Globus pallidus (tissue), 1 donor: ENCODE measurements at regions not wholly inside any gene's neighbourhood (a gene's known extent, or its start where the extent isn't known, plus 50 kb on each side); places are given as distances from the start of the nearest gene placed in this dataset.
A peak's percentile ranks its signal among the peaks of the same experiment; 100 is the strongest.
"Not testable (repeated sequence)": the region's sequence is repeated elsewhere in the genome, so short reads cannot be mapped to it uniquely, and the experiment has no call there.

ENCODE experiments used
- DNase-seq: peaks from one replicate; pipeline ENCODE4 v3.0.0-alpha.2; 2015; ENCODE audit warnings: low spot score

DNA sequence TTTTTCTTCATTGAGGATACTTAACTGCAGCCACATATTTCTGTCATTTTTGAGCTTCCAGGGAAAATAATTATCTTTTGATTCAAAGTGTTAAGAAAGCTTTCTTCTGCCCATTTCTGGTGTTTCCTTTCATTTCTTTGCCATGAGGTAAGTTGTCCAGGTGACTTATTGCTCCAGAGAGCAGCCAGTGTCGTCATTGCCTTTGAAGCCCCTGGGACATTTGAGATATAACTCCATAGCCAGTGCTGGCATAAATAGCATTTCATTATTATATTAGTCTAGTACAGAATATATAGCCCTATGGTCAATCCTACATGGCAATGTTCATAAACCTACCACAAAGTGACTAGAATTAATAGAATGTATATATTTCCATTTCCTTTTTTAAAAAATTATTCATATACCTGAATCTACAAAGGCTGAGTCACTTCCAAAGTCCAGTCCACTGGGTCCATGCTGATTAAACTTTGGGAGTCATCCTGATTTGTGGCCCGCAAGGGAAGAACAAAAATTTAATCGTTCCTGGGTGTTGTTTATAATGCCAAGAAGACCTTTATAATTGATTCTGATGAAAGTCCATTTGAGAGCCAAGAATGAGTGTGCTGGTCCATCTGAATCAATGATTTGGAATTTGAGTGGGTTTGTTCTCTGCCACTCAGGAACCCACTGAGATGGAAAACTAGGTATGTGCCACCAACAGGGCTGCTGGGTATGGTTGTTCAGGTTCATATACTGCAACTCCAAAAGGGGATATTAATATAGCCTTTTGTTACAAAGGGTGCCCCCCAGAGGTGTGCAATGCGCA lies 221.8 kb upstream of the PLXNA2 start:
- no peak for DNase-seq

DNA sequence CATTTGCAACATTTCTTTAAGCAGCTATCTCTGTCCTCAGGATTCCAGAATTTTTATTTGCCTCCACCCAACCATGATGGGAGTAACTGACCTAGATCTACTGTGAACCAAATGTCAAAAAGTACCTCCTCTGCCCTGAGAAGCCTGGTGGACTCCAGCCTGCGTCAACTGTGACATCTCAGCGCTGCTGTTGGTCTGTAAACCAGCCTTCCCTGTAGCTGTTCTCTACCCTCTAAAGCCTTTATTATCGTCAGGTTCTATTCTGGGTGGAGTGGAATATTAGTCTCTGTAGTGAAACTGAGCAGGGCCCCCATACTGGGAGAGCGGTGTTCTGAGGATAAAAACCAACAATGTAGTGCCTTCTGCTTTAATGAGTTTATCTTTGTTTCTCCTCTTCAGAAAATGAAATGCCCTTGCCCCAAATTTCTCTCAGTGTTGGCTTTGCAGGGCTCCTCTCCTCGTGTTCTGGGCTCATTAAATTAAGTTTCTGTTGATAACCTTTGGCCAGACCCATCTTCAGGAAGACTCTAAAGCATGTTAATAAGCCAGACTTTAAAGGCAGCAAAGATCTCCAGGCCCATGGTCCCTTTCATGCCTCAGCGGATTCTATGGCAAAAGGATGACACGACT lies 223.1 kb upstream of the PLXNA2 start:
- DNase-seq: no peak

DNA sequence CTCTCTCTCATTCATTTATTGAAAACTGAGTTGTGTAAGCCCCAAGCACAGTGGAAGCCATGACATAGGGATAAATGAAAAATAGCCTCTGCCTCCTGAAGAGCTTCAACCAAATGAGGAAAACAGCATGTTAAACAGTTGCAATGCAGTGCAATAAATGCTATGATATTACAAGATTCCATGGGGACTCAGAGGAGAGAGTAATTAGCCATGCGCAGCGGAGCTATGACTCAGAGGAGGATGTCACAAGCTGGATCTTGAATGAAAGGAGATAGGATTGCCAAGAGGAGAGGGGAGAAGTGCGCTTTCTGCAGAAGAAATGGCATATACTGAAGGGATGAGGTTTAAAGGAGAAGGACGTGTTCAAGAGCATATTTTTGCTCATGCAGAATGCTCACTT lies 231.3 kb upstream of the PLXNA2 start:
- no peak for DNase-seq

DNA sequence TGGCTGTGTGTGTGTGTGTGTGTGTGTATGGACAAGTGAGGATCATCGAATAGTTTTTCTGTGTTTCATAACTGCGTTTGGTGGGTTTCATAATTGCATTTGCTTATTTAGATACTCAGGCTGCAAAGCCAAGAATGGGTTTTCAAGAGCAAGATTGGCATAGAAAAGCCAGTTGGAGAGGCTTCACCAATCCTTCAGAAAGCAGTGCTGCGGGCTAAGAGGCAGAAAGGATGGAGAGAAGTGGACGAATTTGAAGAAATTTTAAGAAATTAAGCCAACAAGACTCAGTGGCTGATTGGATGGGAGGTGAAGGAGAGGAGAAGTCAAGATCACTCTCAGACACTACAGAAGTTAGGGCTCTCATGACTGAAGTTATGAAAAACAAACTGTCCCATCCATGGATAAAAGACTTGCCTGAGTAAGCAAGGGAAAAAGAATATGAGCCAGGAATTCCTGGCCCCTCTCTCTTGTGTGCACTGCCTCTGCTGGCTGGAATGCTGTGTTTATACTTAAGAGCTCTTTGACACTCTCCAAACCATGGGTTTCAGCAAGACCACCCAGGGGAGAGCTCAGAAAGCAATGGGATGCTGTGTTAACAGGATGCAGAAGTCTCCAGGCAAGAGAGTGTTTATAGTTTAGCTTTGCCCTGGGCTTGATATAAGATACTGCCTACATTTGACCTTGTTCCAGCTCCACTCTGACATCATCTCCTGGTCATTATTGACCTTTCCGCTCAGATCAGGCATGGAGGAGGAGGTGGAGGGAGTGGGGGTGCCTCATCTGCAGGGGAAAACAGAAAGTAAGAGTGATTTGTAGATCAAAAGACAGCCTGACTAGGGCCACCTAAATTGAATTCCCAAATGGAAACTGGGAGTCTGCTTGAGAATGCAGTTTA lies 232.0 kb upstream of the PLXNA2 start:
- peak; percentile 2 for DNase-seq

DNA sequence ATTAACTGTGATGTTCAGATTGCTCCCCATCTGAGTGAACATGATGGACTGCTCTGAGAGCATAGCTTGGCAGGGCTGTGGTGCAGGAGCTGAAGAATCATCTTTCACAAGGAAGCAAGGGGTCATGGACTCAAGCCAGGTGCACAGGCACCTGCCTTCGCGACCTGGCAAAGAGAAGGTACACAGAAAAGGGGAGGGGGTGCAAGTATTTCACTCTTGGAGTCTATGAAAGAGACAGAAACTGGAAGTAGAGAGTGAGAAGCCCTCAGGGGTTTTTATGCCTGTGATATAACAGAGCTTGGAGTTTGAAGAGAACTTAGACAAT lies 232.6 kb upstream of the PLXNA2 start:
- no peak for DNase-seq

DNA sequence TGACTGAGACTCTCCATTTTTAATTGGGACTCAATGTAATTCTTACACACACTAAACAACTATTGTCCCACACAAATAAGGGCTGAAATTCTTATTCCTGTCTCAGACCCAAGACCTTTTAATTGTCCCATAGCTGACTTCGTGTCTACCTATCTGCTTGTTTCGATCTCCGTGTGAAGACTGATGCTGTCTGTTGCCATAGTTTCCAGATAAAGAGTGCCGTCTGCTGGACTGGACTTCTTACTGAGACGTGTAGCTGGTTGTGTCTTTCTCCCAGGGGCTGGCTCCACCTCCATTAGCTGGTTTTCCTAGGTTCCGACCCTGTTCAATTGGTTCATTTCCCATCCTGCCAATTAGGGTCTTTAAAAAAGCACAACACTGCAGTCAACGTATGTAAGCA lies 235.3 kb upstream of the PLXNA2 start:
- DNase-seq: no peak

DNA sequence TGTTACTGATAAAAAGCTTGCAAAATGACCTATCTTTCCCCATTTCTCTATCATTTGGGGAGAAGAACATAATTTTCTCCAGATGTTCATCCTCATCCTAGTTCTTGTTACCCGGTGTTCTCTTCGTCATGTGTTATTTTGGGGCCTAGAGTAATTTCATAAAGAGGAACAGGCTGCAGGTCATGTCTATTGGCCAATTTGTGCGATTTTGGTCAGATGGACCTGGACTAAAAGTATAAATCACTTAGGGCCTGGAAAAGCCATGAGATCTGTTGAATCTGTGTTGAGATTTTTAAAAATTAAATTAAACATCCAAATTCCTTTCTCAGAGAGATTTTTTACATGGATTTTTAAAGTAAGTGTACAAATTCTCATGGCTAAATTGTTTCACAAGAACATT lies 241.3 kb upstream of the PLXNA2 start:
- no peak for DNase-seq

DNA sequence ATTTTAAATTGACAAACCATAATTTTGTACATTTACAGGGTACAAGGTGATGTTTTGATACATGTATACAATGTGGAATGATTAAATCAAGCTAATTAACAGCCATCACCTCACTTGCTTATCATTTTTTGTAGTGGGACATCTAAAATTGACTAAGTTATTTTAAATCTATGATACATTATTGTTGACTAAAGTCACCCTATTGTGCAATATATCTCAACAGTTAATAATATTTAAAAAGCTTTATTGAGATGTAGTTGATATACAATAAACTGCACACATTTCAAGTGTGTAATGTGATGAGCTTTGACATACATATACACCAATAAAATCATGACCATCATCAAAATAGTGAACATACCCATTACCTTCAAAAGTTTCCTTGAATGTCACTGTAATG lies 242.5 kb upstream of the PLXNA2 start:
- no peak for DNase-seq

DNA sequence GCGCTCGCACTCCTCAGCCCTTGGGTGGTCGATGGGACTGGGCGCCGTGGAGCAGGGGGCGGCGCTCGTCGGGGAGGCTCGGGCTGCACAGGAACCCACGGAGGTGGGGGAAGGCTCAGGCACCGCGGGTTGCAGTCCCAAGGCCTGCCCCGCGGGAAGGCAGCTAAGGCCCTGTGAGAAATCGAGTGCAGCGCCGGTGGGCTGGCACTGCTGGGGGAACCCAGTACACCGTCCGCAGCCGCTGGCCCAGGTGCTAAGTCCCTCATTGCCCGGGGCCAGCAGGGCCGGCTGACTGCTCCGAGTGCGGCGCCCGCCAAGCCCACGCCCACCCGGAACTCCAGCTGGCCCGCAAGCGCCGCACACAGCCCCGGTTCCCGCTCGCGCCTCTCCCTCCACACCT lies 244.2 kb upstream of the PLXNA2 start:
- not testable (repeated sequence) for DNase-seq

DNA sequence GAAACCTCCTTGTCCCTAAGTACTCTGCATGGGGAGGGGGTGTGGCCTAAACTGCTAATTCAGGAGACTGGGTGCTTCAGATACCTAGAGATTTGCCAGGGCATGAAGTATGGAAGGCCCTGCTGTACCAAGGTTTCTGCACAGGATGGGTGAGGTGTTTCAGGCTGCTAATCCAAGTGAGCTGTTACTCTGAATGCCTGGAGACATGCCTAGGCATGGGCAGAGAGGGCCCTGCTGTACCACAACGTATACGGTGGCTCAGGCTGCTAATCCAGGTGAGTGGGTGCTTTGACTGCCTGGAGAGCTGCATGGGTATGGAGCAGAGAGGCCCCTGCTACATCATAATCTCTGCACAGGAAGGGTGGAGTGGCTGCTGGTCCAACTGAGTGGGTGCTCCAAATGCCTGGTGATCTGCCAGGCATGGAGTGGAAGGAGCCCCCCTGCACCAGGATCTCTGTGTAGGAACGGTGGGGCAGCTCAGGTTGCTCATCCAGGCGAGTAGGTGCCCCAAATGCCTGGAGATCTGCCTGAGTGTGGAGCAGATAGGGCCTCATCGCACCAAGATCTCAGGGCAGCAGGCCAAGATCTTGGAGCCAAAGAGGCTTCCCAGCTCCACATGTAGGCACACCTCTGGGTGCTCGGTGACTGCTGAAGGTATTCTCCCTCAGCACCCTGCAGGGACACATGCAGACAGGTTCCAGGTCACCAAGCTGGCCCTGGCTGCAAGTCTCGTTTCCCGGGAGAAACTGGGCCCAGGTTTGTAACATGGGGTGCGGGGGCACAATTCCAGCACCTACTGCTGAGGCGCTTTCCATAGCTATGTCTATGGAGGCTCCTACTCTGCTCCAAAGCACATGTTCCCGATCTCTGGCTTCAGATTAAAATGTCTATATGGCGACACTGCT lies 252.5 kb upstream of the PLXNA2 start:
- no peak for DNase-seq

DNA sequence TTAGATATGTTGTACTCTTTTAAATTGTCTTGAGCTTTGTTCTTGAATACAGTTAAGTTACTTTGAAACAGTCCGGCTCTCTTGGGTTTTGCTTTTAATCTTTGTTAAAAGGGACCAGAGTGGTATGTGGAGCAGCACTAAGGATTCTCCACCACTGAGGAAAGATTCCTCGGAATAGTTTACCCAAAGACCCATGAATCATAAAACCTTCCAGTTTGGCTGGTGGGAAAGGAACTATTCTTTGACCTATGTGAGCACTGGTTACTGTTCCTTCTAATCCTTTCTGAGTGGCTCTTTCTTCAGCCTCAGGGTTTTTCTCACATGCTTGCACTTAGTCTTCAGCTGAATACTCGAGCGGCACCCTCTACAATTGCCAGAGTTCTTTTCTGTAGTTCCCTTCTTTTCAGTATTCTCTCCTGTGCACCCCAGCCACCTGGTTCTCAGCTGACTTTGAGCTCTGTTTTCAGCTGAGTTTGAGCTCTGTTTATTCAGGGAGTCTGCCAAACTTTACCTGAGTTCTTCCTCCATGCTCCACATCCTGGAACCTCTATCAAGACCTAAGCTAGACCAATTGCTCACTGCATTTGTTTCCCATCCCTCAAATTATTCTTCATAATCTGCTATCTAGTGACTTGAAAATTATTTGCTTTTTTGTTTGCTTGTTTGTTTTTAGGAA lies 253.8 kb upstream of the PLXNA2 start:
- DNase-seq: no peak

DNA sequence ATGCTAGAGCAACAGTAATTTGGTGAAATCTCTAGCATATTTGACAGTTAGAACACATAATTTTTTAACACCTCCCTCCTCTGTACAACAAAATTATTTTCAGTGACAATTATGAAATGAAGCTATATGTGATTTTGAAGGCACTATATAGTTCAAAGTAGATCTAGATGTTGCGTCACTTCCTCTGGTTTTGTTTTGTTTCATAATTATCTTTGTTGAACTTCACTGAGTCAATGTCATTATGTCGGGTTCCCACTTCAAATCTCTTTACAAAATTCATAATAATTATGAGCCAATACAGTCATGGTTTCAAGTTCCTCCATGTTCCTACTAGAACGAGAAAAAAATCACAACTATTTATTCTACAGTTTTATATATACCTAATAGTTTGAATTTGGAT lies 254.8 kb upstream of the PLXNA2 start:
- DNase-seq: no peak

DNA sequence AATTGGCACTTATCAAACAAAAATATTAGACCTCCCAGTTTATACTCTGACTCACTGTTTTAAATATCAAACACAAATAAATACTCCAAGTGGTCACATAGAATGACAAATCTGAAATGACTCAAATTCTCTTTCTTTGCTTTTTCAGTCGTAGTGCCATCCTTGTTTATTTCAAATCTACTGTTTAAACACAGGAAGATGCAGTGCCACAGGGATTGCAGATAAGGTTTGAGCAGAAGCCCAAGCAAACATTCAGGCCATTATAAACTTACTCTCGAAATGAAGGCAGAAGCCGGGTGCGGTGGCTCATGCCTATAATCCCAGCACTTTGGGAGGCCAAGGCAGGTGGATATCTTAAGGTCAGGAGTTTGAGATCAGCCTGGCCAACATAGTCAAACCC lies 255.4 kb upstream of the PLXNA2 start:
- no peak for DNase-seq

DNA sequence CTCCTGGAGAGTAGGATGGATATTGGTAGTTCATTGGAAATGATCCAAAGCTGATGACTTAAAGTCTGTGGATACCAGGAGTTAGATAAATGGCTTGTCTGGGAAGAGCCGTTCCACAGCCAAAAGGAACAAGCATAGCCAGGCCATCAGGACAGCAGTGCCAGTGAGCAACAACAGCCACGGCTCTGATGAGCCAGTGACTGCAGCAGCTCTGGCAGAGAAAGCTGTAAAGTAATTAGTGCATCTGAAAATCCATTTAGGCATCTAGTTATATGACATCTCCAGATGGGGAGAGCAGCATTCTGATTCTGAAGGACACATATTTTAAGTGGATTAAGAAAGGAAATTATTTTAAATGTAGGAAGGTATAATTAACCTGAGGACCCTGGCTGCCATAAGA lies 256.2 kb upstream of the PLXNA2 start:
- no peak for DNase-seq

DNA sequence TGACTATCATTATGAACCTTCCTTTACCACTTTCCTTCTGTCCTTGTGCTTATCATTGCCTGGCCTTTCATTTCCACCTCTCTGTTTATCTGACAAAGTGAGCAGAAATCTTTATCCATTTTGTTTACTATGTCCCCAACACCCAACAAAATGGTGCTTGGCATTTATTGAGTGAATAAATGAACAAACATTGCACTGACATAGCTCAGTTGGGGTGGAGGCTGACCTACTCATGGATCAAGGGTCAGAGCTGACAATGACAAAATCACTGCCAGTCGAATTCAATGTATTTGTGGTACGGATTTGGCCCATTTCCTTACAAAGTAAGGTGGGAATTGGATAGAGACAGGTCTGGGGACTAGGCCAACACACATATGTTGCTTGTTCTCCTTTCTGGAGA lies 257.4 kb upstream of the PLXNA2 start:
- DNase-seq: no peak

DNA sequence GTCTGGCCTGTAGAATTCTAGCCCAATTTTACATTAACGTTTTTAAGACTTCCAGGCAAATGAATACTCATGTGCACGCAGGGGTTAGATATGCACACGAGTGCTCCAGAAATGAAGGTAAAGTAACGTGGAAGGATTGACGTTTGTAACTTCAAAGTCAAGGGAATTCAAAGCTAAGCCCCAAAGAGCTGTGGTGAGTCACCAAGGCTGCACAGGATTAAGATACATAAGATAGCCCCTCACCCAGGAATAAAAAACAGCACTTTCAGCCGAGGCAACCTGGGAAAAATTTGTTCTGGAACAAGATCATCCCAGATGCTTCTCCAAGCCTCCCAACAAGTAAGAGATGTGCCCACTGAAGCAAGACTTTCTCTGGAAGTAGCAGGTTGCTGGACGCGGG lies 259.6 kb upstream of the PLXNA2 start:
- DNase-seq: no peak

DNA sequence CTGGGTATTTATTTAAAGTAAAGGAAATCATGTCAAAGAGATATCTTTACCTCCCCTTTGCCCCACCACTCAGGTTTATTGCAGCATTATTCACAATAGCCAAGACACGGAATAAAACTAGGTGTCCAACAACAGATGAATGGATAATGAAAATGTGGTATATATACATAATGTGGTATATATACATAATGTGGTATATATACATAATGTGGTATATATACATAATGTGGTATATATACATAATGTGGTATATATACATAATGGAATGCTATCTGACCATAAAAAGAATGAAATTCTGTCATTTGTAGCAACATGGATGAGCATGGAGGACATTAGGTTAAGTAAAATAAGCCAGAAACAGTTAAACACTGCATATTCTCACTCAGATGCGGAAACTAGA lies 262.6 kb upstream of the PLXNA2 start:
- no peak for DNase-seq

DNA sequence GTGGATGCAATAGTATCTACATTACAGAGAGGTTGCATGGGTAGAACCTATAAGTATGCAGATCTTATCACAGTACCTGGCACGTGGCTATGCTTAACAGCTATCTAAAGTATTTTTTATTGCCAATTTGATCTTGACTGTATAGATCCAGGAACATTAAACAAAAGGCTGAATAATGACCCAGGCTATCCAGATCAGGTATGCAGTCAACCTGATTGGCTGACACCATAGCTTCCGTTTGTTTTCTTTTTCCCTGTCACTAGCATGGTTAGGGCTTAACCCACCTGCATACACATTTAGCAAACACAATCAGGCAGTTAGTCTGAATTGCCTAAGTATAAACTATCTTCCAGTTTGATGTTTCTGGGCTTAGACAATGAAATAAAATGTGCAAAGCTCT lies 264.9 kb upstream of the PLXNA2 start:
- DNase-seq: no peak

DNA sequence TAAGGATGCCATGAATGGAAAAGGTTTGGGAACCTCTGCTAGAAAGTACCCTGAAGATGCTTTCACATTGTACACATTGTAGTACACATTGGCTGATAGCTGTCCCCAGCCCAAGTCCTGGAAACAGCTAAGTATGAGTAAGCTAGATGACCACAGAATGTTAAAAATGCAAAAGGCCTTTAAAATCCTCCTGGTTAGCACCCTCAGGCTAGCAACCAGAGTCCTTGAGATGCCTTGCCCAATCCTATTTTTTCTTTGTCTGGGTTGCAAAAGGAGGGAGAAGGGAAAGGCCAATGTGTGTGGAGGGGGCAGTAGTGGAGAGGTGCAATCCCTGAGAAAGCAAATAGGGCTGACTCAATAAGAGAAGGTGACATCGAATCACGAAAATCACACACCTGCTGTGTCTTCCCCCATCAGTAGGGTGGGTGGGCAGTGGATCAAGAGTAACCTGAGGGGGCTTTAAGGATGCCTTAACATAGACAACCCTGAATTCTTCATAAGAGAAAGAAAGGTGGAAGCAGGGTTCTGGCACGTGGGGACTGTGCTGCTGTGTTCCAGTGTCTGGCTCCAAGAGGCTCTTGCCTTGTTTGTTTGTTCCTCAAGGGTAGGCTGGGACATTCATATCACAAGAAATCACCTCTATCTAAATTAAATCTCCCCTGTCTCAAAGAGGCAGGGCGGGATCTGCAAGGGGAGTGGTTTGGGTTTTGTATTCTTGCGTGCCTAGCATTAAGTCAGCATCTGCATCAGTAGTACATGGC lies 266.2 kb upstream of the PLXNA2 start:
- no peak for DNase-seq

DNA sequence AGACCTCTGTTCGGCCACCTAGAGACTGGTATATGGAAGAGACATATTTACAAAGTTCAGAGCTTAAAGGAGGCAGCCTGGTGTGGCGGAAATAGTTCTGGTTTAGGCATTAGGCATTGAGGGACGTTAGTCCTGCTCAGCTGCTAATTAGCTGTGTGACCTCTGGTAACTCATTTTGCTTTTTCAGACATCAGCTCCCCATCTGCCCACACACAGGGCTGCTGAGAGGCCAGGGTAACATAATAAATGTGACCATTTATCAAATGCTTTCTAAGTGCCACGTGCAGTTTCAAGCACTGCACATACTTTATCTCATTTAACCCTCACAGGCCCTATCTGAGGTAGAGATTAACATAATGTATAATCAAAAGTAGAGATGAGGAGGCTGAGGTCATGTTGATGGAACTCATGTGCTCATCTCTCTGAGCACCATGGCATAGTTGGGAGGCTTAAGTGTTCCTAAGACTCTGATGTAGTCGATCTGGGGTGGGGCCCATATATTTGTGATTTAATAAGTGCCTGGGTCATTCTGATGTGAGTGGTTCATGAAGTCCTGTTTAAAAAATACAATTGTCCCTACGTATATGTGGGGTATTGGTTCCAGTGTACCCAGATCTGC lies 267.2 kb upstream of the PLXNA2 start:
- no peak for DNase-seq
